ENCODE measurements at regions not wholly inside any gene's neighbourhood (a gene's known extent, or its start where the extent isn't known, plus 50 kb on each side); places are given as distances from the start of the nearest gene placed in this dataset.

- DNase-seq (ENCODE audit: low read depth), result no peak
These were observed 152.8 kb downstream of the OLFM1 start for GRCh38 chr9:135240222-135240621.

DNA sequence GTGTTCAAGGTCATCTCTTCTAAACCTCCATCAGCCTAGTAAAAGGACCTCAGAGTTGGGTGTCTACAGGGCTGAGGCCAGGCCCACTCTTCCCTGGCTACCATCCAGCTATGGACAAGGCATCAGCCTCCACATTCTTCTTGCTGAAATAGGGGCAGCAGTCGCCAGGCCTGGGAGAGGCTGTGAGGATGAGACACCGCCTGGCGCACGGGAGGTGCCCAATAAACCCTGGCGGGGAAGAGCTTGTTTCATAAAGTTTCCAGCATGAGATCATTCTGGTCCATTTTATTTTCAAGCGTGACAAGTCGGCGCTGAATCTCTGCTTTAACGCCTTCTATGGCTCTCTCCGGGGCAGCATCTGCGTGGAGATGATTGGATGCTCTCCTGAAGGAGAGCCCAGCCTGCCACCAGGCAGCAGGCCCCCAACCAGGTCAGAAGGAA, 153.4 kb downstream of the OLFM1 start:
- DNase-seq (ENCODE audit: low read depth), result no peak

DNA sequence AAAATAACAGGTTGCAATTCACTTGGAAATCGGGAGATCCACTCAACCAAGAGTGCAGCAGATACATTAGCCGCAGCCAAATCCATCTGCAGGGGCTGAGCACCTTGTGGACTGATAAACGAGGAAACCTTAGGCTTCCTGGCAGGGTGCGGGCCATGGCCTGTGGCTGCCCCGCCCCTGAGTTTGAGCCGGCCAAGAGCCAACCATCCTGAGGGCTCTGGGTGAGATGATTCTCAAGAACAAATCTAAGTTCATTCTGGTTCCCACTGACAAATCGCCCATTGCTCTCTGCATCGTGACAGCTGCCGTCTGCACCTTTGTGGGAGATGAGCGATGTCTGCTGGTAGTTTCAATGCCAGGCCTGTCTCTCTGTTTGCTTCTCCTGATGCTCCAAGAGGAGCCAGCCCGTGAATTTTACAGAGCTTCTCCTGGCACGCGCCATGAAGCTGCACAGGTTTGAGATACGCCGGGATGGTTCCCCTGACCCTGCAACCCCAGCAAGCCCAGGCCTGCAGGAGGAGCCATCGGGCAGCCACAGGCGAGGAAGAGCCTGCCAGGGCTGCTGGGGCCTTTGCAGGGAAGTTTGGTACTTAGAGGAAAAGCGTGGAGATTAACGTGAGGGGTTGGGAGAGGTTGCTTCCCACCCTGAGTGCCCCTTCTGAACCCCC, 154.0 kb downstream of the OLFM1 start:
- DNase-seq (ENCODE audit: low read depth), result no peak

DNA sequence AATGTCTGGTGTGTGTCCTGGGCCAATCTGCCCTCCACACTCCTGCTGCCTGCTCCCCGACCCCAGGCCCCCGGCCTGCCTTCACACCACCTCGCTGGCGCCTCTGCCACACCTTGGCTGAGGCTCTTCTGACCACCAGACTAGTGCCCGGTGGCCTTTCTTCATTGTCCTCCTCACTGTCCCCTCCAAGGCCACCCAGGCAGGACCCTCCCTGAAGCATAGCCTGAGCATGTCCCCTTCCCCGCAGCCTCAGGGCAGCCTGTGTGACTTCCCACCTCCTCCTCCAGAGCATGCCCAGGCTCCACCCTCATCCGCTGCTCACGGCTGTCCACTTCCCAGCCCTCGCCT, 154.6 kb downstream of the OLFM1 start:
- no peak for DNase-seq (ENCODE audit: low read depth)

- no peak for DNase-seq (ENCODE audit: low read depth)
These were observed 154.9 kb downstream of the OLFM1 start for GRCh38 chr9:135242406-135242805.

- no peak for DNase-seq (ENCODE audit: low read depth)
These were observed 156.0 kb downstream of the OLFM1 start for GRCh38 chr9:135243201-135244190.

- DNase-seq (ENCODE audit: low read depth), result no peak
These were observed 157.1 kb downstream of the OLFM1 start for GRCh38 chr9:135244271-135245221.

DNA sequence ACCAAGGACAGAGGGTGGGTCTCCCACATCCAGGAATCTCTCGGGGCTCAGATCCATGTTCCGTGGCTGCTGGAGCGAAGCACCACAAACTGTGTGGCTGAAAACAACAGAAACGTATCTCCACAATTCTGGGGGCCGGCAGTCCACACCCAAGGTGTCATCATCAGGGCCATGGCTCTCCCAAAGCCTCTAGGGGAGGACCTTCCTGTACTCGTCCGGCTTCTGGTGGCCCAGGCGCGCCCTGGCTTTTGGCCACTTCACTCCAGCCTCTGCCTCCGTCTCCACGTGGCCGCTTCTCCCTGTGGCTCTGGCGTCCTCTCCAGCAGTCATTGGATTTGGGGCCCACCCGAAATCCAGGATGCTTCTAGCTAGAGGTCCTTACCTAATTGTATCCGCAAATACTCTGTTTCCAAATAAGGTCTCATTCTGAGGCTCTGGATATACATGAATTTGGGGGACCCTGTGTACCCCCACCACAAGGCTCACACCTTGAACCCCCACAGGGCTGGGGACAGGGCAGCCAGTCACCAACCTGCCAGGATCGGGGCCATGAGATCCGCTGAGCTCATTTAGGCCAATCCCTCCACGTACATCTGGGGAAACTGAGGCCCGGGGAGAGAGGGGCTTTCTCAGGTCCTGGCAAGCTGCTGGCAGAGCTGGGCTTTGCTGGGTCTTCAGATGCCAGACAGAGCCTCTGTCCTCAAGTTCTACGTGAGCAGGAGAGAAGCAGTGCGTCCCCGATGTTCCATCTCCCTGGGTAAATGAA, 158.2 kb downstream of the OLFM1 start:
- DNase-seq (ENCODE audit: low read depth), result no peak

GRCh38 chr9:135246248-135247205, 159.1 kb downstream of the OLFM1 start:
- DNase-seq (ENCODE audit: low read depth), result no peak

DNA sequence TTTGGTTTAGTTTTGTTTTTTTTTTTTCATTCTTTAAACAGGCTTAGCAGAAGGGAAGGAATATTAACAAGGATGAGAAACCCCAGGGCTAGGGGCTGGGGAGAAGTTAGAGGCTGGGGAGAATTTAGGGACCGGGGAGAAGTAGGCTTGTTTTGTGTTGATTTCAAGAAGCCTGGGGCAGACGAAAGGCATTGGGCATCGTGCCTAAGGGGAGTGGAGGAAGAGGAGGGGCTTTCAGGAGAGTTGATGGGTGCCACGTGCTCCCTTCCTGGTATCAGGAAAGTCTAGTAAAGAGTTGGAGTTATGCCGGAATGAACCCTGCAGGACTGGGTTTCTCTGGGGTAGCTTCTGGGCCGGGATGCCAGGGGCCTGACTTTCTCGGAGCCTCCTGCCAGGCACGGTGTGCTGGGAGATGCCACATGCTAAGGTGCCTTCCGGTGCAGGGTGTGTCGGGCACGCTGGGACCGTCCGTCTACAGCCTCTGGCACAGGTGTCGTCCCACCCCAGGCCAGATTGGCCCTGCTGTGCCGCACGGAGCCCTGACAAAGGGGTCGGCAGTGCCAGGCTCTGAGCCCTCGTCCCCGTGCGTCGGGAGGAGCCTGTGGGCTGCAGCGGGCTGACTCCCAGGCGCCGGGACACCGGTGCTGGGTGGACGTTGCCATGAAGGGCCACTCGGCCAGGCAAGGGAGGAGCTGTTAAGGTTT, 159.9 kb downstream of the OLFM1 start:
- DNase-seq (ENCODE audit: low read depth), result no peak

GRCh38 chr9:135248111-135248510, 160.6 kb downstream of the OLFM1 start:
- no peak for DNase-seq (ENCODE audit: low read depth)

- DNase-seq (ENCODE audit: low read depth), result no peak
These were observed 161.3 kb downstream of the OLFM1 start for GRCh38 chr9:135248721-135249120.

DNA sequence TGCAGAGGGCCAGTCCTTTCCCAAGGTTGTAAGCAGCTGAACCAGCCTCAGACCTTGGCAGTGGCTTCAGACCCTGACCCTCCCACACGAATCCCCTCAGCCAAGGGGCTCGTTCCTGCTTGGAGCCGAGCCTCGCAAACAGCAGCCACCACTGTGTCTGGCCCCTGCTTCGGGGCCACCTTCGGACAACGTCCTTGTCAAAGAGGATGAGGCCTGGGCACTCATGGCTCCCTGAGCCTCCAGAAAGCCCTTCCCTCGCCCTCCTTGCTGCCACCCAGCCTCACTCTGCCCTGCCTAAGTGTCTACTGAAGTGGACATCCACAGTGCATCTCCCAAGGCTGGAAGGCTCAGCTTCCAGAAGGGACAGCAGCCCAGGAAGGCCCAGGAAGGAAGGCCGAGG, 161.7 kb downstream of the OLFM1 start:
- no peak for DNase-seq (ENCODE audit: low read depth)

DNA sequence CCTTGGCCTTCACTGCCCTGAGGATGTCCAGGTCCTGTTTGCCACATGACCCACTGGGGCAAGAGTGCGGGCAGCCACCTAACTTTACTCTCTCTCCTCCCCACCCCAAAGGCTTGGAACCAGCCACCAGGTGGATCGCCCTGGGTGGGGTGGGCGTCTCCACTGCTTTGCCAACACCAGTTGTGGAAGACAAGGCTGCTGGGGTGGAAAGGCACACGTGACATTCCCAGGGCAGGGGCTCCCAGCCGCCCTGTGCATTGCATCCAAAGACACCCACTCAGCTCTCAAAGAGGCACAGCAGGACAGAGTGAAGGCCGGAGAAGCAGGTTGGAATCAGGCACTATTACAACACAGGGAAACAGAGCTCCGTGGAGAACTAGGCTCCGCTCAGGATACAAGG, 162.2 kb downstream of the OLFM1 start:
- DNase-seq (ENCODE audit: low read depth), result no peak

DNA sequence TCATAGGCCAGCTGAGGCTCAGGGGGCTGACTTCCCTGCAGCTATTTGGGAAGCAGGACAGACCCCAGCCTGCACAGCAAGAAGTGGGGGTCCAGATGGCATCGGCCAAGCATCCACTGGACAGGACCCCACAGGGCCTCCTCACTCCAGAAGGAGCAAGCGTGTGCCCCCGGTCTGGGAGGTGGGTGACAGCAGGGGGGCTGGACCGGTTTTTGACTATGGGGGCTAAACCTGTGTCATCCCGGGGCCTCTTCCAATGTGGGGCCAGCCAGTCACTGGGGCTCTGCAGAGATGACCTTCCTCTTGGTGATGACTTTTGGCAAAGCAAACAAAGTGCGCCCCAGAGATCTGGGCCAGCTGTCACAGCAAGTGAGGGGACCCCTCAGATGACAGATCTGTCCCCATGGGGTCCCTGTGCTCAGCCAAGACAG, 163.9 kb downstream of the OLFM1 start:
- no peak for DNase-seq (ENCODE audit: low read depth)

DNA sequence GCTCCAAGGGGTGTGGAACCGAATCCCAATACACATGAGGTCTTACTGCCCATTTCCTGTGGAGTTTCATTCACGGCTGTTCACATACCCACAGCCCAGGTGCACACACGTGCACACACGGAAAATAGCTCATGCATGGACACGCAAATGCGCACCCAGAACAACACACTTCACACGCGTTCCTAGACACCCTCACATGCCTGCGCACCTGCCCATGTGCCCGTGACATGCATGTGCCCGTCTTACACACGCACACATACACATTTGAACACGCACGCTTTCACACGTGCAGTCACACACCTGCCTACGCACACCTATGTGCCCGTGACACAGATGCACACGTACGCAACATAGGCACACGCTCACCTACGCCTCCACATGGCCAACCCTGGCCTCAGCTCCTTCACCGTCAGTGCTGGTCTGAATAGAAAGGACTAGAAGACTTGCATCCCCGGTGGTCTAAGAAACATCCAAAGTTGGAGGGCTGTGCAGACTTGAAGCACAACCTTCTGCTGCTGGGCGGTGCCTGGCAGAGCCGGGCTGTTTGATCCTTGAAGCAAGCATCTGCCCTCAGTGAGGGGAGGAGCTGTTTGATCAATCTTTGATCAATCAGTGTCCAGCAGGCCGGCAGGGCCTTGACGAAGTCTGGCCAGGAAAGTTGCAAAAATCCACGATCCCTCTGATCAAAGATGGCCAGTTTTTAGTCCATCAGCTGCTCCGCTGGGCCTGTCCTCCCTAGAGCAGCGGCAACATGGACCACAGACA, 164.7 kb downstream of the OLFM1 start:
- DNase-seq (ENCODE audit: low read depth), result no peak

DNA sequence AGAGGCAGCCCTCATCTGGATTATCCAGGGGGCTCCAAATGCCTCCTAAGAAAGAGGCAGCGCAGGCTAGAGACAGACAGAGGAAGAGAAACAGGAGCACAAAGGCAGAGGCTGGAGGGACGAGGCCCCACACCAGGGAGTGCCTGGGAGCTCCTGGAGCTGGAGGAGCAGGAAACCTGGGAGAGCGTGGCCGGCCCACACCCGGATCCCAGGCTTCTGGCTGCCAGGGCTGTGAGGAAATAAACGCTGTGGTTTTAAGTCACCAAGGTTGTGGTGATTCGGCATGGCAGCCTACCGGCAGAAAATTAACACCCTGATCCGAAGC, 165.5 kb downstream of the OLFM1 start:
- DNase-seq (ENCODE audit: low read depth), result no peak

DNA sequence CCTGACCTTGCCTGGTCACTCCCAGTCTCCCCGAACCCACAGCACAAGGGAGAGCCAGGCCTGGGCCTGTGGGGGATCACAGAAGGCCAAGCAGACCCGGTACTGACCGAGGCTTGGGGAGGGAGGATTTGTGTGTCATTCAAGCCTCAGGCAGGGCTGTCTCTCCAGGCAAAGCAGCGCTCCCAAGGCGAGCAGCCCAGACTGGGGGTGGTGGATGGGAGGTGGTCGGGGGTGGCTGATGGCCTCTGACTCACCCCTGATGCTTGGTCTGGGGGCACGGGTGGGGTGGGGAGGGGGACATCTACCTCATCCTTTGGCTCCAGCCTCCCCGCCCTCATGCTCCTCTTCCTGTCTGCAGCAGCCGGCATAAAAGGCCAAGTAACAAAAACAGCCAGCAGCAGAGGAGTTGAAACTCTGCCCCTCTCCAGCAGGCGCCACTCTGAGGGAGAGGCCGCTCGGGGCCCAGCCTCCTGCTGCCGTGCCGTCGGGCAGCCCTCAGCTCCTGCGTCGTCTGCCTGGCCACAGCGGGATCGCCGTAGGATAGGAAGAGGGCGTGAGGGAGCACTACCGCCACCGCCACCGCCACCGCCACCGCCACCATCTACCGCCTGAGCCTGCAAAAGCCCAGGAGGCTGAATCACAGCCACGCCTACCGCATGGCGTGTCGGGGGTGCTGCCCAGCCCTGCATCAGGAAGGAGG, 166.0 kb downstream of the OLFM1 start:
- DNase-seq (ENCODE audit: low read depth), result no peak

All from activated T-helper 9 cell treated with anti-CD3 and anti-CD28 coated beads, Interleukin-2, amount 50 U/mL, for 16 hours (primary cell).